ENCODE measurements at regions not wholly inside any gene's neighbourhood (a gene's known extent, or its start where the extent isn't known, plus 50 kb on each side); places are given as distances from the start of the nearest gene placed in this dataset.

- no peak for TF ChIP-seq CTCF (tag by site-specific recombination; IDR thresholded peaks at IDR 0.05)
- no peak for TF ChIP-seq GLIS2 (tag by site-specific recombination; IDR thresholded peaks at IDR 0.05)
- TF ChIP-seq ZNF280D (tag by site-specific recombination; IDR thresholded peaks at IDR 0.05), result no peak
- no peak for TF ChIP-seq ZNF645 (tag by site-specific recombination; IDR thresholded peaks at IDR 0.05)
- no peak for TF ChIP-seq ZNF555 (tag by site-specific recombination; conservative IDR thresholded peaks at IDR 0.05)
Observed at GRCh38 chr1:37317870-37318467, 156.4 kb upstream of the ZC3H12A start.

Measured in HEK293 (cell line).